Stimulated activated naive CD8-positive, alpha-beta T cell treated with anti-CD3 and anti-CD28 coated beads, Interleukin-15, Interleukin-2, amounts not matched to agents 100 ng/mL and 50 ng/mL, for 24 hours (primary cell): ENCODE measurements at regions not wholly inside any gene's neighbourhood (a gene's known extent, or its start where the extent isn't known, plus 50 kb on each side); places are given as distances from the start of the nearest gene placed in this dataset.

ENCODE experiments used
- H3K27ac Mint-ChIP-seq: one replicate; pipeline ENCODE4 v1.8.0; 2021; ENCODE audit warnings: mild to moderate bottlenecking, mixed read lengths
- H3K27me3 Mint-ChIP-seq: one replicate; pipeline ENCODE4 v1.8.0; 2021; ENCODE audit warnings: mixed read lengths
- H3K36me3 Mint-ChIP-seq: one replicate; pipeline ENCODE4 v1.8.0; 2021; ENCODE audit warnings: low read depth, mixed read lengths
- H3K4me1 Mint-ChIP-seq: one replicate; pipeline ENCODE4 v1.8.0; 2021; ENCODE audit warnings: low read depth, mixed read lengths
- H3K4me3 Mint-ChIP-seq: one replicate; pipeline ENCODE4 v1.8.0; 2021; ENCODE audit warnings: mild to moderate bottlenecking, mixed read lengths
- H3K9me3 Mint-ChIP-seq: one replicate; pipeline ENCODE4 v1.8.0; 2021; ENCODE audit warnings: mixed read lengths

DNA sequence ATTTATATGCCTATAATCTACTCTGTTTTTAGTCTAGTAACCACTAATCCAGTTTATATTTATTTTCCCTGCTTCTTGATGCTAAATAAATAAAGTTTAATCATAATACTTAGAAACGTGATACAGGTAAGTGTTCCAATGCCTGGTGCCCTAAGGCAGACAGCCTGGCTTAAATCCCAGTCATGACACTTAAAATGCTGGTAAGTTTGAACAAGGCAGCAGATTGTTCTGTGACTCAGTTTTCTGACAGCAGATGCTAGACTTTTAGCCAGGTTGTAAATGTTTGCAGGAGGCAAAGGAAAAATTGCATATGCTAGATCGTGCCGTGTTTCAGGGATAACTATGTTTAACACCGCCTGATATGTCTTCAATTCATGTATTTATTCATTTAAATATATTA lies 2661.6 kb downstream of the PCDH7 start:
- Mint-ChIP-seq H3K4me1 (no peaks in the 10 kb centered on the region), H3K36me3 (no peaks in the 10 kb centered on the region), H3K4me3 (no peak overlapping the region), H3K9me3 (peaks cover 10% of the 10 kb centered on the region), H3K27ac (no peak overlapping the region), H3K27me3 (no peaks in the 10 kb centered on the region)

DNA sequence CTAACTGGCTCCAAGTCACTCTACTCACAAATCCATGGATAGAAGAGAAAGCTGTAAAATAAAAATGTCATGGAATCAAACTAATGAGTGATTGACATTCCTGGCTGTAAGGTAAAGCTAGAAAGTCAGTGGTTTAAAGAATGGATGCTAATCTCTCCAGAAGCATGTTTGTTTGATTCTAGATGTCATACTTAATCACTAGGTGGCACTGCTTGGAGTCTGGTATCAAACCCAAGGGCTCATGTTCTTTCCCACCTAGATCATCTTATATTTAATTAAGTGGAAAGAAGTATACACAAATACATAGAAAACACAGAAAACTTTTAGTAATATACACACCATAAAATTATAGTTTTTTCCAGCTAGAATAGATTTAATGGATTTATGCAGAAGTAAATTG lies 2666.6 kb downstream of the PCDH7 start:
- Mint-ChIP-seq H3K36me3 (no peaks in the 10 kb centered on the region), H3K9me3 (peaks cover 10% of the 10 kb centered on the region), H3K4me1 (no peaks in the 10 kb centered on the region), H3K27me3 (no peaks in the 10 kb centered on the region), H3K4me3 (no peak overlapping the region), H3K27ac (no peak overlapping the region)

GRCh38 chr4:33390976-33391375 lies 2670.8 kb downstream of the PCDH7 start:
- Mint-ChIP-seq H3K36me3 (no peaks in the 10 kb centered on the region), H3K4me1 (no peaks in the 10 kb centered on the region), H3K4me3 (no peak overlapping the region), H3K9me3 (peaks cover 5% of the 10 kb centered on the region), H3K27ac (no peak overlapping the region), H3K27me3 (no peaks in the 10 kb centered on the region)

DNA sequence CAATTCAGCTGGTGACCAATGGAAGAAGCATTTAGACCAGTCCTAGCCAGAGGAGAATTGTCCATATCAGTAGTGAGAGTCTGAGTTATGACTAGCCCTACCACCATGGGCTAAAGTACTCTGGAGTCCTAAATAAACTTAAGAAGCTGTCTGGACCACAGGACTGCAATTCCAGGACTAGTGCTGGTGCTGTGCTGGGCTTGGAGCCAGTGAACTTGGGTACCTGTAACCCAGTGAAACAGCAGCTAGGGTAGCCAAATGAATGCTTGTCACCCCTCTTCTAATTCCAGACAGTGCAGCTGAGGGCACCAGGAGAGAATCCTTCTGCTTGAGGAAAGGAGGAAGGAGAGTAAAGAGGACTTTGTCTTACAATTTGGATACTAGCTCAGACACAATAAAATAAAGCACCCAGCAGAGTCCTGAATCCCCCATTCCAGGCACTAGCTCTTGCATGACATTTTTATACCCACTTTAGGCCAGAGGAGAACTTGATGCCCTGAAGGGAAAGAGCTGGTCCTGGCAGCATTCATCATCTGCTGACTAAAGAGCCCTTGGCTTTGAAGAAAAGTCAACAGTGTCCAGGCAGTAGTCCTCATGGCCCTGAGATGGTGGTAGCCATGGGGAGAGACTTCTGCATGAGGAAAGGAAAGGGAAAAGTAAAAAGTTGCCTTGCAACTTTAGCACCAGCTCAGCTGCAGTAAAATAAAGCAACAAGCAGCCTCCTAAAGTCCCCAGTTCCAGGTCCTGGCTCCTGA lies 2675.7 kb downstream of the PCDH7 start:
- no peak overlapping the region for H3K4me3 Mint-ChIP-seq
- peaks cover 10% of the 10 kb centered on the region for H3K9me3 Mint-ChIP-seq
- H3K27me3 Mint-ChIP-seq = no peaks in the 10 kb centered on the region
- no peaks in the 10 kb centered on the region for H3K4me1 Mint-ChIP-seq
- no peak overlapping the region for H3K27ac Mint-ChIP-seq
- no peaks in the 10 kb centered on the region for H3K36me3 Mint-ChIP-seq

GRCh38 chr4:33400504-33400903 lies 2680.3 kb downstream of the PCDH7 start:
- Mint-ChIP-seq H3K9me3 (peaks cover 9% of the 10 kb centered on the region), H3K36me3 (no peaks in the 10 kb centered on the region), H3K27ac (no peak overlapping the region), H3K4me3 (no peak overlapping the region), H3K4me1 (no peaks in the 10 kb centered on the region), H3K27me3 (no peaks in the 10 kb centered on the region)

GRCh38 chr4:33407496-33407895 lies 2687.3 kb downstream of the PCDH7 start:
- peaks cover 19% of the 10 kb centered on the region for H3K9me3 Mint-ChIP-seq
- no peaks in the 10 kb centered on the region for H3K4me1 Mint-ChIP-seq
- H3K27ac Mint-ChIP-seq = no peak overlapping the region
- no peaks in the 10 kb centered on the region for H3K27me3 Mint-ChIP-seq
- no peaks in the 10 kb centered on the region for H3K36me3 Mint-ChIP-seq
- no peak overlapping the region for H3K4me3 Mint-ChIP-seq

GRCh38 chr4:33411182-33411581 lies 2691.0 kb downstream of the PCDH7 start:
- Mint-ChIP-seq H3K27ac (no peak overlapping the region), H3K4me3 (no peak overlapping the region), H3K9me3 (peaks cover 19% of the 10 kb centered on the region), H3K36me3 (no peaks in the 10 kb centered on the region), H3K27me3 (no peaks in the 10 kb centered on the region), H3K4me1 (no peaks in the 10 kb centered on the region)

DNA sequence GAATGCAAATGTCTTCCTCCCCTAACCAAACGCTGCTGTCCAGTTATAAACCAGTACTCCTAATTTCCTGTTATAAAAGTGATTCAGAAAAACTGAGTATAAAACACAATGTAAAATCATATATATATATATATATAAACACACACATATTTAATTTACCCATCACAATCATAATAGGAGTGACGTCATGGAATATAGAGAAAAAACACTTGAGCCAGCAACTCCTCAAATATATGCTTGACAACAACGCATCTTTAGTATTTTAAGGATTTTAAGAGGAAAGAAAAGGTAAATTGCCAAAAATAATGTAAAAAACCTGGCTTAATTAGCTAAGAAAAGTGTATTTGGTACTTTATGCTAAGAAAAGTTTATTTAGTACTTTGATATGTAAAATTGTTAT lies 2701.7 kb downstream of the PCDH7 start:
- H3K9me3 Mint-ChIP-seq = peaks cover 5% of the 10 kb centered on the region
- H3K27me3 Mint-ChIP-seq = no peaks in the 10 kb centered on the region
- H3K27ac Mint-ChIP-seq = no peak overlapping the region
- H3K4me3 Mint-ChIP-seq = no peak overlapping the region
- H3K36me3 Mint-ChIP-seq = no peaks in the 10 kb centered on the region
- H3K4me1 Mint-ChIP-seq = no peaks in the 10 kb centered on the region

DNA sequence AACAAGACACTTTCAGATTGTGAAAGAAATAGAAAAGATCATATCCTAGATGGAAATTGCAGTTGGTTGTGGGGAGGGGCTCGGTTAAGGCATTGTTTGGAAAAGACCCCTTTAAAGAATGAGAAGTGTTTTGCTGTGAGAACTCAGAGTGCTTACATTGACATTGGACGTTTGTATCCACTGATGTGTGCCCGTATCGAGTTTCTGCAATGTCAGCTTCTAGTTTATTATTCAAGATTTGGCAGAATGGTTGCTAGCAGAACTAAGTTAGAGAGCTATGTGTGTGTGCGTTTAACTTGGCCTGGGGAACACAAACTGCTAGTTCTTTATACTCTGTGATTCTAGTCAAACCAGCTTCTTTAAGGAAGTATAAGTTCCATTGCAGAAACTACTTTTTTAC lies 2702.5 kb downstream of the PCDH7 start:
- Mint-ChIP-seq H3K27me3 (no peaks in the 10 kb centered on the region), H3K4me3 (no peak overlapping the region), H3K9me3 (peaks cover 5% of the 10 kb centered on the region), H3K36me3 (no peaks in the 10 kb centered on the region), H3K27ac (no peak overlapping the region), H3K4me1 (no peaks in the 10 kb centered on the region)

DNA sequence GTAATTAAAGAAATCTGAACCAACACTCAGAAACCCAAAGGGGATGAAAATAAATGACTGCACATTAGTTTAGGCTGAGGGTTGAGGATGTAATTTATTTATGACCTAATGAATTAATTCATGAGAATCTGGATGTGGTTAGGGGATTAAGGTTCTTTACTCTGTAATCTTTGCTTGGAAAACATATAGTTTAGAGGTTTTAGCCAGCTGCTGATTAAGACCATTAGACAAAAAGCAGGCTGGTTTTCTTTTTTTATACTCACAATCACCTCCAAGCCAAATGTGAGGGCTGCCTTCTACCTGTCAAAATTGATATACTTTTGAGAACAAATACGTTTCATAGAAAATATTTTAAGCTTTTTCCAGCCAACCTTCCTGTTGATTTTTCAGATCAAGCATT lies 2705.8 kb downstream of the PCDH7 start:
- Mint-ChIP-seq H3K36me3 (no peaks in the 10 kb centered on the region), H3K27me3 (no peaks in the 10 kb centered on the region), H3K4me3 (no peak overlapping the region)

GRCh38 chr4:33427676-33428075 lies 2707.5 kb downstream of the PCDH7 start:
- no peaks in the 10 kb centered on the region for H3K4me1 Mint-ChIP-seq
- H3K4me3 Mint-ChIP-seq = no peak overlapping the region
- H3K27me3 Mint-ChIP-seq = no peaks in the 10 kb centered on the region
- H3K36me3 Mint-ChIP-seq = no peaks in the 10 kb centered on the region
- peaks cover 14% of the 10 kb centered on the region for H3K9me3 Mint-ChIP-seq
- H3K27ac Mint-ChIP-seq = no peak overlapping the region

More for the DNA sequence above, 2705.8 kb downstream of the PCDH7 start:
- H3K4me1 Mint-ChIP-seq = no peaks in the 10 kb centered on the region
- peaks cover 9% of the 10 kb centered on the region for H3K9me3 Mint-ChIP-seq
- H3K27ac Mint-ChIP-seq = no peak overlapping the region

DNA sequence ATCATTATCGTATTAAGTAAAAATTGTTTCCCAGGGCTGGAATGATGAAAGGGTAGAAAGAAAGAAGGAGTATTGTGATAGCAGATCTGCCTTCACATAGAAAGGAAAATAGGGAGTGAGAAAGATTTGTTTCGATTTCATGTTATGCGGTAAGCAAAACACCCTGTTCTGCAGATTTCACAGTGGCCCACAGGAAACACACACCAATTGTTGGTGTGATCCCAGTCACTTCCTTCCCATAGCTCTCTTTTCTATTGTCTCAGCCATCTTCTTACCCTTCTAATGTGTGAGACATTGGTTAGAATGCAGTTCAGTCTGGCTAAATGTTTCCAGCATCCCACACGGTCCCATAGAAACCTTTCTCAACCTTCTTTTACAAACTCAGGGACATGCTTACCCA lies 2709.8 kb downstream of the PCDH7 start:
- H3K36me3 Mint-ChIP-seq = no peaks in the 10 kb centered on the region
- peaks cover 9% of the 10 kb centered on the region for H3K9me3 Mint-ChIP-seq
- no peak overlapping the region for H3K4me3 Mint-ChIP-seq
- H3K27ac Mint-ChIP-seq = no peak overlapping the region
- no peaks in the 10 kb centered on the region for H3K27me3 Mint-ChIP-seq
- no peaks in the 10 kb centered on the region for H3K4me1 Mint-ChIP-seq

DNA sequence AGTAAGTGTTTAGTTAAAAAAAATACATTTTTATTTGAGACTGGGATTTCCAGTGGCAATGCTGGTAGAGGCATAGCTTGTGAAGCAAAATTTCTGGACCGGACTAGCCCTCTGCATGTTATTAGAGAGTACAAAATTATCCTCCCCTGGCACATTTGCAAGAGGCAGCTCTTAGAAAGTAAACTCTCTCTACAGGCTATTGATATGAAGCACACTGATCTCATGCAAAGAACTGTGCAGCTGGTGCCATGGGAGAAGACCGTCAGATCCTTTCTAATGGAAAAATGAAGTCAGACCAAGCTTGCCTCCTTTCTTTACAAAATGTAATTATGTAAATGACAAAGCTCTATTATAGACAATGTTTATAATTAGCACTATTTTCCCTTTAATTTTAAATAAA lies 2717.2 kb downstream of the PCDH7 start:
- no peaks in the 10 kb centered on the region for H3K27me3 Mint-ChIP-seq
- no peak overlapping the region for H3K4me3 Mint-ChIP-seq
- H3K9me3 Mint-ChIP-seq = no peaks in the 10 kb centered on the region
- no peak overlapping the region for H3K27ac Mint-ChIP-seq
- H3K36me3 Mint-ChIP-seq = no peaks in the 10 kb centered on the region
- H3K4me1 Mint-ChIP-seq = no peaks in the 10 kb centered on the region

- no peak overlapping the region for H3K27ac Mint-ChIP-seq
- H3K36me3 Mint-ChIP-seq = no peaks in the 10 kb centered on the region
- H3K4me3 Mint-ChIP-seq = no peak overlapping the region
- no peaks in the 10 kb centered on the region for H3K4me1 Mint-ChIP-seq
- no peaks in the 10 kb centered on the region for H3K27me3 Mint-ChIP-seq
- peaks cover 21% of the 10 kb centered on the region for H3K9me3 Mint-ChIP-seq
These were observed 2726.8 kb downstream of the PCDH7 start for GRCh38 chr4:33446953-33447352.

DNA sequence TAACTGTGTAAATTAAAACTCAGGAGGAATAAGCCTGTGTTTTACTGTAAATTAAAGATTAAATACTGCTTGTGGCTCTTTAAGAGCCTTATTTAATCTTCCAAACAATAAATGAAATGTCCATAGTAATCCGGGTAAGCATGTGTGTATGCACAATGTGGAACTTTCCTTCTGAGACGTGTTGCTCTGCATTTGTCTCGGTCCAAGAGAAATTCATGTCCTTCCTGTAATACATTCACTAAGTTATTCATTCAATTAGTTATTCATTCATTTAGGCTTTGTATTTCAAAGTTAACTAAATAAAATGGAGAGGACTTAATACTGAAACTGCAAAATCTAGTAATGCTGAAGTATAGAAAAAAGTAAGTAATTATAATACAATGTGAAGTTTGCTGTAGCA lies 2728.8 kb downstream of the PCDH7 start:
- no peaks in the 10 kb centered on the region for H3K36me3 Mint-ChIP-seq
- no peaks in the 10 kb centered on the region for H3K27me3 Mint-ChIP-seq
- H3K4me3 Mint-ChIP-seq = no peak overlapping the region
- peaks cover 12% of the 10 kb centered on the region for H3K9me3 Mint-ChIP-seq
- no peaks in the 10 kb centered on the region for H3K4me1 Mint-ChIP-seq
- H3K27ac Mint-ChIP-seq = no peak overlapping the region

DNA sequence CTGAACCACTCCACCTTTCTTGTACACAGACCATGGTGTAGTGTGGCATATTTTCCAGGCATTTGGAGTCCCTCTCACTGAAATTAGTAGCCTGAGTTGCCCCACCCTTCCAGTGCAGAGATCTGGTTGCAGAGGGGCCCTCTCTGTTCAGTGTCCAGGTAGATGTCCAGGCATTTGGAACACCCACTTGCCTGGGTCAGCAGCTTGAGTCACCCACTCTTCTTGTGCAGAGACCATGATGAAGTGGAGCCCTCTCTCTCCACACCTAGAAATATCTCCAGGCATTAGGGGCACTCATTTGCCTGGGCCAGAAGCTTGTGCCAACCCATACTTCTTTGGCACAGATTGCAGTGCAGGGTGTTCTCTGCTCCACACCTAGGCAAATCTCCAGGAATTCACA lies 2733.3 kb downstream of the PCDH7 start:
- Mint-ChIP-seq H3K27ac (no peak overlapping the region), H3K4me3 (no peak overlapping the region), H3K27me3 (no peaks in the 10 kb centered on the region), H3K36me3 (no peaks in the 10 kb centered on the region), H3K4me1 (no peaks in the 10 kb centered on the region), H3K9me3 (peaks cover 8% of the 10 kb centered on the region)
